ENCODE measurements at regions not wholly inside any gene's neighbourhood (a gene's known extent, or its start where the extent isn't known, plus 50 kb on each side); places are given as distances from the start of the nearest gene placed in this dataset.
A peak's percentile ranks its signal among the peaks of the same experiment; 100 is the strongest.
"Not testable (repeated sequence)": the region's sequence is repeated elsewhere in the genome, so short reads cannot be mapped to it uniquely, and the experiment has no call there.

GRCh38 chr4:27811948-27812347 lies 951.3 kb downstream of the STIM2 start:
- Mint-ChIP-seq H3K27ac (ENCODE audit: unreplicated experiment) (no peak overlapping the region), H3K9me3 (peaks cover 2% of the 10 kb centered on the region), H3K4me3 (no peak overlapping the region), H3K4me1 (peaks cover 5% of the 10 kb centered on the region), H3K27me3 (ENCODE audit: low read depth) (no peaks in the 10 kb centered on the region), H3K36me3 (ENCODE audit: low read depth) (peaks cover 2% of the 10 kb centered on the region)
- TF ChIP-seq, protein P1, sequence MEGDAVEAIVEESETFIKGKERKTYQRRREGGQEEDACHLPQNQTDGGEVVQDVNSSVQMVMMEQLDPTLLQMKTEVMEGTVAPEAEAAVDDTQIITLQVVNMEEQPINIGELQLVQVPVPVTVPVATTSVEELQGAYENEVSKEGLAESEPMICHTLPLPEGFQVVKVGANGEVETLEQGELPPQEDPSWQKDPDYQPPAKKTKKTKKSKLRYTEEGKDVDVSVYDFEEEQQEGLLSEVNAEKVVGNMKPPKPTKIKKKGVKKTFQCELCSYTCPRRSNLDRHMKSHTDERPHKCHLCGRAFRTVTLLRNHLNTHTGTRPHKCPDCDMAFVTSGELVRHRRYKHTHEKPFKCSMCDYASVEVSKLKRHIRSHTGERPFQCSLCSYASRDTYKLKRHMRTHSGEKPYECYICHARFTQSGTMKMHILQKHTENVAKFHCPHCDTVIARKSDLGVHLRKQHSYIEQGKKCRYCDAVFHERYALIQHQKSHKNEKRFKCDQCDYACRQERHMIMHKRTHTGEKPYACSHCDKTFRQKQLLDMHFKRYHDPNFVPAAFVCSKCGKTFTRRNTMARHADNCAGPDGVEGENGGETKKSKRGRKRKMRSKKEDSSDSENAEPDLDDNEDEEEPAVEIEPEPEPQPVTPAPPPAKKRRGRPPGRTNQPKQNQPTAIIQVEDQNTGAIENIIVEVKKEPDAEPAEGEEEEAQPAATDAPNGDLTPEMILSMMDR (conservative IDR thresholded peaks at IDR 0.05), result no peak
- no peak for DNase-seq (ENCODE audit: low read depth, low spot score)

GRCh38 chr4:27813226-27813625 lies 952.6 kb downstream of the STIM2 start:
- not testable (repeated sequence) for H3K36me3 Mint-ChIP-seq (ENCODE audit: low read depth); H3K27me3 Mint-ChIP-seq (ENCODE audit: low read depth); H3K9me3 Mint-ChIP-seq; H3K4me3 Mint-ChIP-seq; H3K27ac Mint-ChIP-seq (ENCODE audit: unreplicated experiment); H3K4me1 Mint-ChIP-seq; DNase-seq (ENCODE audit: low read depth, low spot score)

GRCh38 chr4:27813699-27814425 lies 953.2 kb downstream of the STIM2 start:
- not testable (repeated sequence) for H3K4me1 Mint-ChIP-seq; H3K27me3 Mint-ChIP-seq (ENCODE audit: low read depth); H3K36me3 Mint-ChIP-seq (ENCODE audit: low read depth); H3K4me3 Mint-ChIP-seq; DNase-seq (ENCODE audit: low read depth, low spot score)
- Mint-ChIP-seq H3K27ac (ENCODE audit: unreplicated experiment) (peak overlapping the region; percentile 55), H3K9me3 (peaks cover 12% of the 10 kb centered on the region)

DNA sequence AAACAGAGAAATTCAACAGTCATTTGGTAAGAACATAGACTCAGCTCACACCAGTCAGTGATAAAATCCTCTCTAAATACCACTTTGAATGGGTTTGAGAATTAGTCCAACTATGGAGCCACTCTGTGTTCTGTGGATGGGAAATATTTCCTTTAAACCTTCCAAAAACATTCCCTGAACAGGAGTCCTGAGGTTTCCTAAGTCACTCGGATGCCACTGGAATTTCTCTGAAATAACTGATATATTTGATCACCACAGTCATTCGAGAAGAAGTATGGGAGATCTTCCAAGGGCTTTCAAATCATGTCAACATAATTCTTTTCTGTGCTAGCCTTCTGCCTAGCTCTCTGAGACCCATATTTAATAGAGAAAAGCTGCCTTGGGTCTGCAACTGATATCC lies 958.6 kb downstream of the STIM2 start:
- no peaks in the 10 kb centered on the region for H3K27me3 Mint-ChIP-seq (ENCODE audit: low read depth)

GRCh38 chr4:27828843-27829242 lies 968.2 kb downstream of the STIM2 start:
- DNase-seq (ENCODE audit: low read depth, low spot score), result no peak
- TF ChIP-seq, protein P1 (conservative IDR thresholded peaks at IDR 0.05), result no peak
- Mint-ChIP-seq H3K27me3 (ENCODE audit: low read depth) (no peaks in the 10 kb centered on the region), H3K4me1 (no peaks in the 10 kb centered on the region), H3K27ac (ENCODE audit: unreplicated experiment) (no peak overlapping the region), H3K4me3 (no peak overlapping the region), H3K36me3 (ENCODE audit: low read depth) (no peaks in the 10 kb centered on the region), H3K9me3 (peaks cover 6% of the 10 kb centered on the region)

More for the DNA sequence above, 958.6 kb downstream of the STIM2 start:
- Mint-ChIP-seq H3K4me3 (no peak overlapping the region), H3K27ac (ENCODE audit: unreplicated experiment) (no peak overlapping the region), H3K36me3 (ENCODE audit: low read depth) (peaks cover 4% of the 10 kb centered on the region), H3K9me3 (peaks cover 12% of the 10 kb centered on the region), H3K4me1 (no peaks in the 10 kb centered on the region)
- no peak for DNase-seq (ENCODE audit: low read depth, low spot score)
- TF ChIP-seq, protein P1 (conservative IDR thresholded peaks at IDR 0.05), result no peak

DNA sequence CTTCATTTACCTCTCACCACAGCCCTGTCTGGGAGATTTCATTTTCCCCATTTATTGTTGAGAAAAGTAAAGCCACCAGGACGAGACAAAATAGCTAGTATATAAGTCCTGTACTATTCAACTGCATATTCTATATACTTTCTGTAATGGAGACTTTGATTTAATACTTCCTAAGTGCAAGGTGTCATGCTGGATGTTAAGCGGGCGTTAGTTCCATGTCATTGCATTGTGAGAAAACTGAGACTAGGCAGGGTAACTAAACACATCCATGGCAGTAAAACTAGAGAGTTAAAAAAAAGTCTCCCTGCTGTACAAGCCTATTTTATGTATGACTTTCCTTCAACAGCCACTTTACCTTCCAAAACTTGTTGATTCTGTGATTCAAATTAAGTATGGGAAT lies 969.6 kb downstream of the STIM2 start:
- no peaks in the 10 kb centered on the region for H3K27me3 Mint-ChIP-seq (ENCODE audit: low read depth)
- H3K27ac Mint-ChIP-seq (ENCODE audit: unreplicated experiment), result no peak overlapping the region
- H3K4me3 Mint-ChIP-seq, result no peak overlapping the region
- no peak for DNase-seq (ENCODE audit: low read depth, low spot score)
- H3K36me3 Mint-ChIP-seq (ENCODE audit: low read depth), result no peaks in the 10 kb centered on the region
- no peaks in the 10 kb centered on the region for H3K4me1 Mint-ChIP-seq
- TF ChIP-seq, protein P1 (conservative IDR thresholded peaks at IDR 0.05), result no peak
- peaks cover 10% of the 10 kb centered on the region for H3K9me3 Mint-ChIP-seq

Data from neural crest cell (in vitro differentiated cells).